ENCODE measurements at regions not wholly inside any gene's neighbourhood (a gene's known extent, or its start where the extent isn't known, plus 50 kb on each side); places are given as distances from the start of the nearest gene placed in this dataset.

DNA sequence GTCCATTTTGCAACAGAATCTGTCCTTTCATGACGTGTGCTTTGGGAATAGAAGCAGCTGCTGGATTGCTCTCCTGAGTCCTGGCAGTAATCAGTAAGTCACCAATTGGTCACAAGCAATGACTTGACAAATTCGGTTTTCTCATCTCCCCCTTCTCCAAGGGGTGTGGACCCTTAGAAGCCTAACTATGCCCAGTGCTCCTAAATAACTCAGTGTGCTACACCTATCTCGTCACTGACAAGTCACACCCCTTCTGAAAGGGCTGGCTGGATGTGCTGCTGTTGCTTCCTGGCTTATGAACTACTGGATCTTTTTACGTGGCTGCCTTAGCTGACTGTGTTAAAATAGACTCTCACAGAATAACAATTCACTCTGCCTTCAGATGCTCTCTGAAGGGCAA lies 1351.5 kb downstream of the ZPLD1 start:
- no peak overlapping the region for H3K4me3 Mint-ChIP-seq
- peaks cover 0 to 2% (median 0%) of the 10 kb centered on the region in 8 donors for H3K9me3 Mint-ChIP-seq
- Histone ChIP-seq H3K27ac (ENCODE audit: low read depth, low read length) (no peak overlapping the region), H3K4me1 (ENCODE audit: insufficient read depth, low read length) (no peaks in the 10 kb centered on the region), H3K4me3 (ENCODE audit: low read length in 2 of 2) (no peak overlapping the region), H3K36me3 (ENCODE audit: insufficient read depth, low read length) (no peaks in the 10 kb centered on the region), H3K9me3 (ENCODE audit: control insufficient read depth in 1 of 2, low read length in 2 of 2) (peaks cover 0 to 3% of the 10 kb centered on the region in 2 donors), H3K27me3 (ENCODE audit: insufficient read depth, low read length) (no peaks in the 10 kb centered on the region)
- no peaks in the 10 kb centered on the region for H3K36me3 Mint-ChIP-seq
- no peaks in the 10 kb centered on the region for H3K27me3 Mint-ChIP-seq
- intact Hi-C loops (cut with micrococcal nuclease) = no loop called here
- DNase-seq = no peak
- CTCF ChIA-PET (ENCODE audit: partially characterized antibody) = no interaction called here
- H3K4me1 Mint-ChIP-seq = no peaks in the 10 kb centered on the region
- POLR2A ChIA-PET (ENCODE audit: partially characterized antibody) = no interaction called here
- no peak overlapping the region for H3K27ac Mint-ChIP-seq

DNA sequence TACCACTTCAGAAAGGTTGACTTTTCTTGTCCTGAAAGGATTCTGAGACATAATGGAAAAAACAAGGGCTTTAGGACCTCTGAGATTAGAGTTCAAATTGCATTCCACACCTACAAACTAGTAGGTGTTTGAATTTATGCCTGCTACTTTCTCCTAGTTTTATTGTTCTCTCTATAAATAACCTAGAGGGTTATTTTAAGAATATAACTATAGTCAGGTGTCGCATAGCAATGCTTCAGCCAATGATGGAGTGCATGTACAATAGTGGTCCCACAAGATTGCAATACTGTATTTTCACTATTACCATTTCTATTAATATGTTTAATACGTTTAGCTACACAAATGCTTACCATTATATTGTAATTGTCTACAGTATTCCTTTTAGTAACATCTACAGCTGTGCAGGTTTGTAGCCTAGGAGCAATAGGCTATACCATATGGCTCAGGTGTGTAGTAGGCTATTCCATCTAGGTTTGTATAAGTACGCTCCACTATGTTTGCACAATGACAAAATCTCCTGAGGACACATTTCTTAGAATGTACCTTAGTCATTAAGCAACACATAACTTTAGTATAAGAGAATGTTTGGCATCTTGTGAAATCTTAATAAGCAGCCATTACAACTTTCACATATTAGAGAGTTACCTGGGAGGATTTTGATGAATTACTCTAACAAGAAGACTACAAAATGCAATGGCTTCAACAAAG lies 1352.5 kb downstream of the ZPLD1 start:
- H3K27me3 ChIP-seq (ENCODE audit: insufficient read depth, low read length) = no peaks in the 10 kb centered on the region
- H3K27ac Mint-ChIP-seq = no peak overlapping the region
- ChIA-PET CTCF (ENCODE audit: partially characterized antibody) (no interaction called here), POLR2A (ENCODE audit: partially characterized antibody) (no interaction called here)
- H3K4me1 ChIP-seq (ENCODE audit: insufficient read depth, low read length) = no peaks in the 10 kb centered on the region
- H3K4me3 Mint-ChIP-seq = no peak overlapping the region
- H3K36me3 Mint-ChIP-seq = no peaks in the 10 kb centered on the region
- no peak overlapping the region for H3K27ac ChIP-seq (ENCODE audit: low read depth, low read length)
- no peak overlapping the region for H3K4me3 ChIP-seq (ENCODE audit: low read length in 2 of 2)
- H3K36me3 ChIP-seq (ENCODE audit: insufficient read depth, low read length) = no peaks in the 10 kb centered on the region
- DNase-seq = no peak
- H3K9me3 ChIP-seq (ENCODE audit: control insufficient read depth in 1 of 2, low read length in 2 of 2) = peaks cover 0 to 3% of the 10 kb centered on the region in 2 donors
- H3K4me1 Mint-ChIP-seq = no peaks in the 10 kb centered on the region
- intact Hi-C loops (cut with micrococcal nuclease) = no loop called here
- peaks cover 0 to 2% (median 0%) of the 10 kb centered on the region in 8 donors for H3K9me3 Mint-ChIP-seq
- H3K27me3 Mint-ChIP-seq = no peaks in the 10 kb centered on the region

DNA sequence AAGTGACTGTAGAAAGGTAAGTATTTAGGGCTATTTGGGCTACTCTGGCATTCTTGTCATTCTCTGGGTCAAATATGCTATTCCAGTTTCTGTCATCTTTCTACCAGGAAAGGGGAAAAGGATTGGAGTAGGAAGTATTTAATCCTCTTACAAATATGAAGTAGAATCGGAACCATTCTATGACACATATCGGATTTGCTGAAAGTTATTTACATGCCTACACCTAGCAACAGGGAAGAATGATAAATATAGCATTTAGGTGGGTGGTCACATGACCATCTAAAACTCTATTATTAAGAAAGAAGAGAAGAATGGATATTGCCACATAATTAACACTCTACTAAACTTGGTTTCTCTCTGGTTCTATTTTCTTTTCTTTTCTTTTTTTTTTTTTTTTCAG lies 1353.1 kb downstream of the ZPLD1 start:
- H3K4me3 ChIP-seq (ENCODE audit: low read length in 2 of 2) = no peak overlapping the region
- Mint-ChIP-seq H3K27me3 (no peaks in the 10 kb centered on the region), H3K4me1 (no peaks in the 10 kb centered on the region), H3K27ac (no peak overlapping the region), H3K9me3 (peaks cover 0 to 2% (median 0%) of the 10 kb centered on the region in 8 donors), H3K36me3 (no peaks in the 10 kb centered on the region), H3K4me3 (no peak overlapping the region)
- no peaks in the 10 kb centered on the region for H3K27me3 ChIP-seq (ENCODE audit: insufficient read depth, low read length)
- no peaks in the 10 kb centered on the region for H3K36me3 ChIP-seq (ENCODE audit: insufficient read depth, low read length)
- POLR2A ChIA-PET (ENCODE audit: partially characterized antibody) = no interaction called here
- H3K27ac ChIP-seq (ENCODE audit: low read depth, low read length) = no peak overlapping the region
- no peak for DNase-seq
- no peaks in the 10 kb centered on the region for H3K4me1 ChIP-seq (ENCODE audit: insufficient read depth, low read length)
- intact Hi-C loops (cut with micrococcal nuclease) = no loop called here
- CTCF ChIA-PET (ENCODE audit: partially characterized antibody) = no interaction called here
- H3K9me3 ChIP-seq (ENCODE audit: control insufficient read depth in 1 of 2, low read length in 2 of 2) = peaks cover 0 to 3% of the 10 kb centered on the region in 2 donors

DNA sequence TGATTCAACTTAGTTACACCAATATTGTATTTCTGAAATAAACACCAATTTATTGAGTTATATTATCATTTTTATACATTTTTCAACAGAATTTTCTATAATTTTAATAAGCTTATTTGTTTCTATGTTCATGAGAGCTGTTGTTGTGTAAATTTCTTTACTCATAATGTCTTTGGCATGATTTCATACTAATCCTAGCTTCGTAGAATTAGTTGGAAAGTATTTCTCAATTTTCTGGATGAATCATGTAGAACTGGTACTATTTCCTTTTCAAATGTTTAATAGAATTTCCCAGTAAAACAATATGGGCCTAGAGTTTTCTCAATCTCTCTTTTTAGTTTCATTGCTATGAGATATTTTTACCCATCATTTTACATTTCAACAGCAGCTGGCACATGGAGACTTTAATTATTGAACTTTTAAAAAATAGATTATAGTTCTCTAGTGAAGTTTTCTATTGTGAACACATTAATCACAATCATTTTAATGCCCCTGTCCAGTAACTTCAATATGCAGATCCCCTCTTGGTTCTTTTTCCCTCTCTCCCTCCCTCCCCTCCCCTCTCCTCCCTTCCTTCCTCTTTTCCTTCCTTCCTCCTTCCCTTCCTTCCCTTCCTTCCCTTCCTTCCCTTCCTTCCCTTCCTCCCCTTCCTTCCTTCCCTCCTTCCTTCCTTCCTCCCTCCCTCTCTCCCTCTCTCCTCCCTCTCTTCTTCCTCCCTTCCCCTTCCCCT lies 1357.1 kb downstream of the ZPLD1 start:
- Mint-ChIP-seq H3K27ac (no peak overlapping the region), H3K4me3 (no peak overlapping the region), H3K27me3 (no peaks in the 10 kb centered on the region), H3K9me3 (peaks cover 0 to 2% (median 0%) of the 10 kb centered on the region in 8 donors), H3K4me1 (no peaks in the 10 kb centered on the region), H3K36me3 (no peaks in the 10 kb centered on the region)
- DNase-seq = no peak
- no peak overlapping the region for H3K27ac ChIP-seq (ENCODE audit: low read depth, low read length)
- intact Hi-C loops (cut with micrococcal nuclease) = no loop called here
- no peak overlapping the region for H3K4me3 ChIP-seq (ENCODE audit: low read length in 2 of 2)
- ChIA-PET POLR2A (ENCODE audit: partially characterized antibody) (no interaction called here), CTCF (ENCODE audit: partially characterized antibody) (interaction anchor here (0.8 kb wide), 1 partner anchor 1120 kb away, joined by 3 read pairs; no protein-coding TSS in a partner anchor)
- H3K9me3 ChIP-seq (ENCODE audit: control insufficient read depth in 1 of 2, low read length in 2 of 2) = peaks cover 0 to 2% of the 10 kb centered on the region in 2 donors
- H3K36me3 ChIP-seq (ENCODE audit: insufficient read depth, low read length) = no peaks in the 10 kb centered on the region
- H3K4me1 ChIP-seq (ENCODE audit: insufficient read depth, low read length) = no peaks in the 10 kb centered on the region
- no peaks in the 10 kb centered on the region for H3K27me3 ChIP-seq (ENCODE audit: insufficient read depth, low read length)

DNA sequence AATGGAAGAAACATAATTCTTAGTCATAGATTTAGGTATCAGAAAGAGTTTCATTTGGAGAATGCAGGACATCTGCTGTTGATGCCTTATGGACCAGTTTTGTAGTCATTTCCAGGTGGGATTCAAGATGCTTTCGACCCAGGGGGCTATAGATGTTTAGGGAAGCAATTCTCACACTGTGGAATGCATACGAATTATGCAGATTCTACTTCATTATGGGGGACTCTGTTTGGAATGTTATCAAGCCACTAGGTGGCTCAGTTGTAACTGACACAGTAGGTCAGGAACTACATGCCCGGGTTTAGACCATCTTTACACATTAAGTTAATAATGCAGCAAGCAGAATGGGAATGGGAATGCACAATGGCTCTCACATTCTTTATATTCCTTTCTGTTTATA lies 1359.8 kb downstream of the ZPLD1 start:
- intact Hi-C loops (cut with micrococcal nuclease) = no loop called here
- Histone ChIP-seq H3K27me3 (ENCODE audit: insufficient read depth, low read length) (no peaks in the 10 kb centered on the region), H3K4me3 (ENCODE audit: low read length in 2 of 2) (no peak overlapping the region), H3K36me3 (ENCODE audit: insufficient read depth, low read length) (no peaks in the 10 kb centered on the region), H3K4me1 (ENCODE audit: insufficient read depth, low read length) (no peaks in the 10 kb centered on the region), H3K27ac (ENCODE audit: low read depth, low read length) (no peak overlapping the region), H3K9me3 (ENCODE audit: control insufficient read depth in 1 of 2, low read length in 2 of 2) (no peaks in the 10 kb centered on the region)
- Mint-ChIP-seq H3K36me3 (no peaks in the 10 kb centered on the region), H3K9me3 (peaks cover 0 to 2% (median 0%) of the 10 kb centered on the region in 8 donors), H3K4me3 (no peak overlapping the region), H3K27ac (no peak overlapping the region), H3K27me3 (no peaks in the 10 kb centered on the region), H3K4me1 (no peaks in the 10 kb centered on the region)
- ChIA-PET POLR2A (ENCODE audit: partially characterized antibody) (no interaction called here), CTCF (ENCODE audit: partially characterized antibody) (no interaction called here)
- DNase-seq = no peak

DNA sequence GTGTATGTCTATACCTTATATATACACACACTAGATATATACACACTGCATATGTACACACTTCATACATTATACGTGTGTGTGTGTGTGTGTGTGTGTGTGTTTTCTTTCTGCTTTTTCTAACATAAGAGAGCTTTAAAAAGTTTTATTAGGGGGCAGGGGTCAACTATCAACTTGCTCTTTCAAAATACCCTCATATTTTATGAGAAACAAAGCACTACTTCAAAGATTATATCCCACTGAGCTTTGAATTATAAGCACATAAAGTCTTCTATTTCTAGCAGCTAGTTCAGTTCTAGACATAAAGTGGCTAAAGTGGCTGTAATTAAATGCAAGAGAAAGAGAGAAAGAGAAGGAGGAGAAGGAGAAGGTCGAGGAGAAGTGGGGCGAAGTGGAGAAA lies 1361.3 kb downstream of the ZPLD1 start:
- no peaks in the 10 kb centered on the region for H3K9me3 ChIP-seq (ENCODE audit: control insufficient read depth in 1 of 2, low read length in 2 of 2)
- no peak for DNase-seq
- no peak overlapping the region for H3K4me3 ChIP-seq (ENCODE audit: low read length in 2 of 2)
- ChIA-PET POLR2A (ENCODE audit: partially characterized antibody) (no interaction called here), CTCF (ENCODE audit: partially characterized antibody) (no interaction called here)
- intact Hi-C loops (cut with micrococcal nuclease) = no loop called here
- H3K27me3 Mint-ChIP-seq = no peaks in the 10 kb centered on the region
- H3K36me3 ChIP-seq (ENCODE audit: insufficient read depth, low read length) = no peaks in the 10 kb centered on the region
- no peak overlapping the region for H3K4me3 Mint-ChIP-seq
- peaks cover 0 to 2% (median 0%) of the 10 kb centered on the region in 8 donors for H3K9me3 Mint-ChIP-seq
- no peak overlapping the region for H3K27ac Mint-ChIP-seq
- no peaks in the 10 kb centered on the region for H3K36me3 Mint-ChIP-seq
- H3K27ac ChIP-seq (ENCODE audit: low read depth, low read length) = no peak overlapping the region
- no peaks in the 10 kb centered on the region for H3K4me1 ChIP-seq (ENCODE audit: insufficient read depth, low read length)
- H3K27me3 ChIP-seq (ENCODE audit: insufficient read depth, low read length) = no peaks in the 10 kb centered on the region
- H3K4me1 Mint-ChIP-seq = no peaks in the 10 kb centered on the region

DNA sequence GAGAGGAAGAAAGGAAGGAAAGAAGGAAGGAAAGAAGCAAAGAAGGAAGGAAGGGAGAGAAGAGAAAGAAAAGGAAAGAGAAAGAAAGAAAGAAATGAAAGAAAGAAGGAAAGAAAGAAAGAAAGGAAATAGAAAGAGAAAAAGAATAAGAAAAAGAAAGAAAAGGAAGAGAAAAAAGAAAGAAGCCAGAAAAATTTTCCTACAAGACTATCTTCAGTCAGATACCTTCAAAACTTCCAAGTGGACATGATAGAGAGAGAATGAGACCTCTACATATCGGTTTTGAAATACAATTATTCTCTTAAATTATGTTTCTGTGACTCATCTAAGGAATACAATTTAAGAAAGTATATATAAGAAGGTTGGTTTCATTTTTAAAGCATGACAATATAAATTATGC lies 1369.0 kb downstream of the ZPLD1 start:
- ChIA-PET POLR2A (ENCODE audit: partially characterized antibody) (no interaction called here), CTCF (ENCODE audit: partially characterized antibody) (no interaction called here)
- Mint-ChIP-seq H3K36me3 (no peaks in the 10 kb centered on the region), H3K27me3 (no peaks in the 10 kb centered on the region), H3K4me3 (no peak overlapping the region), H3K9me3 (peaks cover 0 to 11% (median 5%) of the 10 kb centered on the region in 8 donors), H3K27ac (no peak overlapping the region), H3K4me1 (no peaks in the 10 kb centered on the region)
- no peak overlapping the region for H3K4me3 ChIP-seq (ENCODE audit: low read length in 2 of 2)
- no peak overlapping the region for H3K27ac ChIP-seq (ENCODE audit: low read depth, low read length)
- H3K9me3 ChIP-seq (ENCODE audit: control insufficient read depth in 1 of 2, low read length in 2 of 2) = no peaks in the 10 kb centered on the region
- no peak for DNase-seq
- no peaks in the 10 kb centered on the region for H3K36me3 ChIP-seq (ENCODE audit: insufficient read depth, low read length)
- H3K4me1 ChIP-seq (ENCODE audit: insufficient read depth, low read length) = no peaks in the 10 kb centered on the region
- H3K27me3 ChIP-seq (ENCODE audit: insufficient read depth, low read length) = no peaks in the 10 kb centered on the region
- intact Hi-C loops (cut with micrococcal nuclease) = no loop called here
